IPS DF 6.9 (cell line): ENCODE measurements at regions not wholly inside any gene's neighbourhood (a gene's known extent, or its start where the extent isn't known, plus 50 kb on each side); places are given as distances from the start of the nearest gene placed in this dataset.
"Not testable (repeated sequence)": the region's sequence is repeated elsewhere in the genome, so short reads cannot be mapped to it uniquely, and the experiment has no call there.

Experiments
- DNase-seq: peaks from one replicate; pipeline ENCODE4 v3.0.0-alpha.2; 2013; ENCODE audit warnings: low read depth, low spot score
- H3K27ac ChIP-seq: one replicate; pipeline ENCODE4 v1.5.1; 2013; ENCODE audit warnings: low read length, control low read depth
- H3K27me3 ChIP-seq: 2 replicates; pipeline ENCODE4 v1.6.1; 2013; ENCODE audit warnings: mild to moderate bottlenecking, low read length; ENCODE audit not compliant: control insufficient read depth, insufficient read depth
- H3K36me3 ChIP-seq: 2 replicates; pipeline ENCODE4 v1.6.1; 2013; ENCODE audit warnings: low read length; ENCODE audit not compliant: control insufficient read depth, insufficient read depth
- H3K4me1 ChIP-seq: 2 replicates; pipeline ENCODE4 v1.6.1; 2013; ENCODE audit warnings: low read length; ENCODE audit not compliant: control insufficient read depth, insufficient read depth
- H3K4me3 ChIP-seq: 2 replicates; pipeline ENCODE4 v1.5.1; 2013; ENCODE audit warnings: mild to moderate bottlenecking, low read length
- H3K9me3 ChIP-seq: 2 replicates; pipeline ENCODE4 v1.6.1; 2013; ENCODE audit warnings: low read length, inconsistent platforms; ENCODE audit not compliant: control insufficient read depth, insufficient read depth
- WGBS: extraction: QIAGEN DNeasy Blood & Tissue Kit; methylation state at CpG from one replicate; pipeline ENCODE4 v1.1.7; 2013; ENCODE audit warnings: mixed read lengths, missing lambda C conversion rate; ENCODE audit not compliant: insufficient read length, insufficient coverage; 5-methylcytosine and 5-hydroxymethylcytosine counted together

- no CpG with 5 or more reads among the region's 3 CpGs for WGBS
- DNase-seq, result no peak
- Histone ChIP-seq H3K4me3 (no peak overlapping the region), H3K27me3 (no peaks in the 10 kb centered on the region), H3K4me1 (no peaks in the 10 kb centered on the region), H3K27ac (no peak overlapping the region), H3K9me3 (peaks cover 6% of the 10 kb centered on the region), H3K36me3 (no peaks in the 10 kb centered on the region)
Measured at GRCh38 chr16:6701096-6701495, 631.5 kb upstream of the RBFOX1 start.

GRCh38 chr16:6698548-6698947, 634.1 kb upstream of the RBFOX1 start:
- H3K9me3 ChIP-seq, result peaks cover 2% of the 10 kb centered on the region
- H3K4me3 ChIP-seq, result no peak overlapping the region
- H3K4me1 ChIP-seq, result no peaks in the 10 kb centered on the region
- WGBS, result no CpG with 5 or more reads among the region's 7 CpGs
- H3K27ac ChIP-seq, result no peak overlapping the region
- DNase-seq, result no peak
- H3K36me3 ChIP-seq, result no peaks in the 10 kb centered on the region
- no peaks in the 10 kb centered on the region for H3K27me3 ChIP-seq

DNA sequence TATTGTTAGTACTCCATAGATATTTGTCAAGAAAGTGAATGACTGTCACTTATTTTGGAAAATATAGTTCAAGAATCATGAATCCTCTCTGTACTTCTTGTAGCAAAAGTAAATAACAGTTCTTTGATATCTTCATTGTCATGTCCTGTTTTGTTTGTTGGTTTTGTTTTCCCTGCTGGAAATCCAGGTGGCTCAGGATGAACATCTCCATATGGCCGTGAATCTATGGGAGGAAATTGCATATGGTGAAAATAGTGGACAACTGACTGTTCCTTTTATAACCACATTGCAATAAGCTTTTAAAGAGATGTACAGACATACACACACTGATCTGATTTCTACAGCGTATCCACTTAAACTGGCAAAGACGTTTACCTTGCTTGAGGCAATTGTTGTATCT, 637.0 kb upstream of the RBFOX1 start:
- Histone ChIP-seq H3K27me3 (no peaks in the 10 kb centered on the region), H3K36me3 (no peaks in the 10 kb centered on the region), H3K27ac (no peak overlapping the region), H3K9me3 (peaks cover 2% of the 10 kb centered on the region), H3K4me1 (no peaks in the 10 kb centered on the region), H3K4me3 (no peak overlapping the region)
- no CpG with 5 or more reads among the region's 3 CpGs for WGBS
- no peak for DNase-seq

DNA sequence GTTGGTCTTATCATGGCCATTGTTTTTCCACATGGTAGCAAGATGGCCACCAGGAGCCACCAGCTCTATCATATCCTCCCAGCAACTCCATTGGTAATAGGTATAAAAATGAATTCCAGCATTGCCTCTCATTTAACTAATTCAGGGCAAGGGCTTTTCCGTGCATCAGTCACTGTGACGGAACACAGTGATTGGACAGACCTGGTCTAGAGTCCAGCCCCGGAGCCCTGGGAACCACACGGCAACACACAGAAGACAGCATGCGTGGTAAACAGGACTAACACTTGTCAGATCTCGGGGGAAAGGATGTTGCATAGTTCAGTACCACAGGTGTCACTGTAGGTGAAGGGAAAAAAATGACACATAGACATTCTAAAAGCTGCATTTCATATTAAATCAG, 638.0 kb upstream of the RBFOX1 start:
- Histone ChIP-seq H3K9me3 (peaks cover 3% of the 10 kb centered on the region), H3K36me3 (no peaks in the 10 kb centered on the region), H3K27ac (no peak overlapping the region), H3K4me3 (no peak overlapping the region), H3K4me1 (no peaks in the 10 kb centered on the region), H3K27me3 (no peaks in the 10 kb centered on the region)
- no CpG with 5 or more reads among the region's 6 CpGs for WGBS
- no peak for DNase-seq

DNA sequence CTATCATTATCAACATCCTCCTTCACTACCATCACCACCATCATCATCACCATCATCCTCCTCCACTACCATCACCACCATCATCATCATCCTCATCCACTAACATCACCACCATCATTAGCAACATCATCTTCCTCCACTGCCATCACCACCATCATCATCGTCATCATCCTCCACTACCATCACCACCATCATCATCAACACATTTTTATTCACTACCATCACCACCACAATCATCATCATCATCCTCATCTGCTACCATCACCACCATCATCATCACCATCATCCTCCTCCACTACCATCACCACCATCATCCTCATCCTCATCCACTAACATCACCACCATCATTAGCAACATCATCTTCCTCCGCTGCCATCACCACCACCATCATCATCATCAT, 639.2 kb upstream of the RBFOX1 start:
- DNase-seq, H3K27me3 ChIP-seq, H3K27ac ChIP-seq, H3K9me3 ChIP-seq, H3K36me3 ChIP-seq, H3K4me1 ChIP-seq, H3K4me3 ChIP-seq: not testable (repeated sequence)
- 100% methylated on average over 2 of the region's 2 CpGs for WGBS

DNA sequence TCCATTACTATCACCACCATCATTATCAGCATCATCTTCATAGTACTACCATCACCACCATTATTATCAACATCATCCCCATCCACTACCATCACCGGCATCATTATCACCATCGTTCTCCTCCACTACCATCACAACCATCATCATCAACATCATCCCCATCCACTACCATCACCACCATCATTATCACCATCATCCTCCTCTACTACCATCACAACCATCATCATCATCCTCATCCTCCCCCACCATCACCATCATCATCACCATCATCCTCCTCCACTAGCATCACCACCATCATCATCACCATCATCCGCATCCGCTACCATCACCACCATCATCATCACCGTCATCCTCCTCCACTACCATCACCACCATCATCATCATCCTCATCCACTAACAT, 639.8 kb upstream of the RBFOX1 start:
- peaks cover 1% of the 10 kb centered on the region; the same call in 1 of the 2 replicates for H3K9me3 ChIP-seq
- 100% methylated on average over 5 of the region's 5 CpGs for WGBS

DNA sequence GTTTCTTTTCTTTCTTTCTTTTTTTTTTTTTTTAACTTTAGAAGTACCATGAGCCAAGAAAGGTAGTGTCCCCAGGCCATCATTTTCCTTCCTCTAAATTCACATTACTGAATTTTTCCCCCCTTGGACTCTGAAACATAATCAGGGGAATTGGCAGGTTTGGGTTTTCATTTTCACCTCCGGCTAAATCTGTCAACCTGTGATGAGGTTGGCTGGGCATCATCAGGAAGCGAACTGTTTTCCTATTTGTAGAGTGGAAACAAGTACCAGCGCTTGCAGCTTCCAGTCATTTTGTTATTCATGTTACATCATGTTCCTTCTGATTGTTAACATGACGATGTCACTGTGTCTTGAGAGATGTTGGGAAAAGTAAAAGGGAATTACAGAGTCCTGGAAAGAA, 641.9 kb upstream of the RBFOX1 start:
- DNase-seq, result no peak
- Histone ChIP-seq H3K36me3 (no peaks in the 10 kb centered on the region), H3K27ac (no peak overlapping the region), H3K4me3 (no peak overlapping the region), H3K4me1 (no peaks in the 10 kb centered on the region), H3K27me3 (no peaks in the 10 kb centered on the region), H3K9me3 (peaks cover 3% of the 10 kb centered on the region)
- WGBS, result no CpG with 5 or more reads among the region's 4 CpGs

More for the DNA sequence above, 639.8 kb upstream of the RBFOX1 start:
- Histone ChIP-seq H3K4me3 (no peak overlapping the region), H3K36me3 (no peaks in the 10 kb centered on the region), H3K27me3 (no peaks in the 10 kb centered on the region), H3K4me1 (no peaks in the 10 kb centered on the region), H3K27ac (no peak overlapping the region)
- DNase-seq, result no peak

DNA sequence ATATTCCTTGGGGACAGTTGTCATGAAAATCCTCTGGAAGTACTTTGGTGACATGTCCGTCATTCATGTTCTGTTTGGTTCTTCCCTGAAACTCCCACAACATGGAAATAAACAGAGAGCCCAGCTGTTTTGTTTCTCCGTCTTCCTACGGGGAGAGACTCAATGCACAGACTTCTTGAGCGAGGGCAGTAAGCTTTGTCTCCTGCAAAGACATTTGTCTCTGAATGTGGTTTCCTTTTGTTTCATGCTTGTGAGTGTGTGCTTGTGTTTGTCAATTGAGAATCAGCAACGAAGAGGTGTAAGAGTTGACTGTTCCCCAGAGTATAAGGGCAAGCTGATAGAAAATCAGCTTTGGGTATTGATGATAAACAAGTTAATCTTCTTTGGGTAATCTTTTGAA, 643.0 kb upstream of the RBFOX1 start:
- H3K4me3 ChIP-seq, result no peak overlapping the region
- peaks cover 3% of the 10 kb centered on the region for H3K9me3 ChIP-seq
- no peaks in the 10 kb centered on the region for H3K36me3 ChIP-seq
- H3K4me1 ChIP-seq, result no peaks in the 10 kb centered on the region
- no peak for DNase-seq
- no peak overlapping the region for H3K27ac ChIP-seq
- no CpG with 5 or more reads among the region's 5 CpGs for WGBS
- H3K27me3 ChIP-seq, result no peaks in the 10 kb centered on the region

GRCh38 chr16:6687593-6687992, 645.1 kb upstream of the RBFOX1 start:
- H3K4me1 ChIP-seq, result no peaks in the 10 kb centered on the region
- H3K27me3 ChIP-seq, result no peaks in the 10 kb centered on the region
- WGBS, result no CpG with 5 or more reads among the region's 3 CpGs
- H3K4me3 ChIP-seq, result no peak overlapping the region
- peaks cover 3% of the 10 kb centered on the region for H3K9me3 ChIP-seq
- DNase-seq, result no peak
- no peak overlapping the region for H3K27ac ChIP-seq
- H3K36me3 ChIP-seq, result no peaks in the 10 kb centered on the region

GRCh38 chr16:6684076-6684673, 648.5 kb upstream of the RBFOX1 start:
- Histone ChIP-seq H3K4me1 (no peaks in the 10 kb centered on the region), H3K4me3 (no peak overlapping the region), H3K27ac (no peak overlapping the region), H3K9me3 (peaks cover 2% of the 10 kb centered on the region), H3K27me3 (no peaks in the 10 kb centered on the region), H3K36me3 (no peaks in the 10 kb centered on the region)
- DNase-seq, result peak; percentile 5
- WGBS, result no CpG with 5 or more reads among the region's 7 CpGs

- no peaks in the 10 kb centered on the region for H3K4me1 ChIP-seq
- peak; percentile 39 for DNase-seq
Measured at GRCh38 chr16:6682142-6682811, 650.4 kb upstream of the RBFOX1 start.

More at GRCh38 chr16:6682142-6682811, 650.4 kb upstream of the RBFOX1 start:
- Histone ChIP-seq H3K9me3 (peaks cover 2% of the 10 kb centered on the region), H3K27ac (no peak overlapping the region), H3K36me3 (no peaks in the 10 kb centered on the region), H3K4me3 (no peak overlapping the region), H3K27me3 (no peaks in the 10 kb centered on the region)
- WGBS, result no CpG with 5 or more reads among the region's 19 CpGs
